Pancreas (tissue), 10 donors: ENCODE measurements at regions not wholly inside any gene's neighbourhood (a gene's known extent, or its start where the extent isn't known, plus 50 kb on each side); places are given as distances from the start of the nearest gene placed in this dataset.
"Not testable (repeated sequence)": the region's sequence is repeated elsewhere in the genome, so short reads cannot be mapped to it uniquely, and the experiment has no call there.

Source experiments
- ATAC-seq, 4 donors: fragments of 200-7000 bp; cut with Tn5 transposase; one replicate each; pipeline versions ENCODE4 v1.8.0 to v1.9.1; 2020; ENCODE audit warnings: mild to moderate bottlenecking in 4 of 4, moderate library complexity in 4 of 4
- DNase-seq, 6 donors: peaks; one replicate each; pipeline ENCODE4 v3.0.0-alpha.2; 2020
- FAIRE-seq: peaks from 2 replicates; lab custom pipeline; 2012; peaks lifted over from hg19 to GRCh38; lab: Jason Lieb, UNC
- H3K27ac ChIP-seq, 4 donors: fragments of 200-600 bp; sonication (generic); 1 replicate in 3 of 4; 2 replicates in 1 of 4; pipeline versions ENCODE4 v1.5.0 to v1.8.0; 2020
- H3K27me3 ChIP-seq, 4 donors: fragments of 200-600 bp; one replicate each; pipeline ENCODE4 v1.8.0; 2021
- H3K36me3 ChIP-seq, 3 donors: fragments of 200-600 bp; sonication (generic) in 1 of 3; one replicate each; pipeline versions ENCODE4 v1.5.0 to v1.8.0; 2020 to 2021
- H3K4me1 ChIP-seq, 3 donors: fragments of 200-600 bp; one replicate each; pipeline ENCODE4 v1.8.0; 2021
- H3K4me3 ChIP-seq, 4 donors: fragments of 200-600 bp; sonication (generic) in 2 of 4; one replicate each; pipeline versions ENCODE4 v1.5.0 to v1.8.0; 2020 to 2021
- H3K9me3 ChIP-seq, 4 donors: fragments of 200-600 bp; one replicate each; pipeline ENCODE4 v1.8.0; 2021
- WGBS, 2 donors: extraction: QIAGEN DNeasy Blood & Tissue Kit; methylation state at CpG; one replicate each; pipeline ENCODE4 v1.1.7; 2013; 5-methylcytosine and 5-hydroxymethylcytosine counted together
- intact Hi-C, 3 donors: fragments of 100-400 bp; cut with DNase I; formaldehyde crosslinking; loops; one replicate each; pipeline versions ENCODE4 v1.11.1 to v1.14.2; 2022
- TF ChIP-seq, protein P1 (sequence below), 4 donors: fragments of 200-600 bp; sonication (generic) in 3 of 4; IDR thresholded peaks; one replicate each; pipeline versions ENCODE4 v1.5.0 to v1.8.0; 2021; ENCODE audit warnings: antibody characterized with exemption in 4 of 4
- donor health status: healthy with polysubstance abuse.
- donor health status: DM: no; HTN: no; CAD: no; lungs with moderate emphysema.
- donor health status: DM: no; HTN: no; CAD: no.
- donor health status: control.
- donor health status: control.
- donor health status: Bipolar disorder and iron deficiency.
- donor health status: DM: yes; HTN: yes; CAD: no.
- donor health status: DM: no; HTN: no; CAD: no.
- donor health status: DM: no; HTN: no; CAD: no.
- donor health status: DM: yes; HTN: yes; CAD: no.

DNA sequence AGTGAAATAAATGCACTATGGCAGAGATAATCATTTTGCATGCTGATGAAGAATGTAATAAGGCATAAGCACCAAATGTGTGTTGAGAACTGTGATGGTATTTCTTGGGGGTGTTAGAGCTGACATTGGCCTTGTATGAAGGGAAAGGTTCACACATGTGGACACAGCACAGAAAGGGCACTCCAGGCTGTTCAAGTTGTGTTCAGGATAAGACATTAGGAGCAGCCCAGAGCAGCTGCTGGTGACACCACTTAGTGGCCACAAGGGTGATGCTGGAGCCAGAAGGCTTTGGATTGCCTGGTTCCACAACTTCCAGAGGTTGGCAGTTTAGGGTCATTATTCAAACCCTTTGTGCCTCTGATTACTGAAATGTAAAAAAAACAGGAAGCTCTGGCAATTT, 155.4 kb downstream of the GOLGA6L6 start:
- no peak for FAIRE-seq

DNA sequence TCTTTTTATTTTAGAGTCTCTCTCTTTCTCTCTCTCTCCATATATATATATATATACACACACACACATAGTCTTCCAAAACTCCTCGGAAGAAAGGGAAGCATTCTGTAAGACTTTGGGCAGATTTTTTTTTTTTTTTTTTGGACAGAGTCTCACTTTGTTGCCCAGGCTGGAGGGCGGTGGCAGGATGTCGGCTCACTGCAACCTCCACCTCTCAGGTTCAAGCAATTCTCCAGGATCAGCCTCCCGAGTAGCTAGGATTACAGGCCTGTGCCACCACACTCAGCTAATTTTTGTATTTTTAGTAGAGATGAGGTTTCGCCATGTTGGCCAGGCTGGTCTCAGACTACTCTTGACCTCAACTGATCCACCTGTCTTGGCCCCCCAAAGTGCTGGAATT, 161.4 kb downstream of the GOLGA6L6 start:
- WGBS, 2 donors: 42 to 64% methylated on average over 5 of the region's 5 CpGs
- H3K4me1 ChIP-seq, H3K4me3 ChIP-seq, H3K27me3 ChIP-seq, ATAC-seq, H3K36me3 ChIP-seq, FAIRE-seq, H3K9me3 ChIP-seq, intact Hi-C loops, H3K27ac ChIP-seq, DNase-seq: not testable (repeated sequence)

More for the DNA sequence above, 155.4 kb downstream of the GOLGA6L6 start:
- Histone ChIP-seq H3K9me3 (no peaks in the 10 kb centered on the region), H3K27ac (no peak overlapping the region), H3K36me3 (no peaks in the 10 kb centered on the region), H3K4me3 (no peak overlapping the region), H3K27me3 (no peaks in the 10 kb centered on the region), H3K4me1 (no peaks in the 10 kb centered on the region)
- ATAC-seq (no peak), DNase-seq (no peak)
- TF ChIP-seq, protein P1, sequence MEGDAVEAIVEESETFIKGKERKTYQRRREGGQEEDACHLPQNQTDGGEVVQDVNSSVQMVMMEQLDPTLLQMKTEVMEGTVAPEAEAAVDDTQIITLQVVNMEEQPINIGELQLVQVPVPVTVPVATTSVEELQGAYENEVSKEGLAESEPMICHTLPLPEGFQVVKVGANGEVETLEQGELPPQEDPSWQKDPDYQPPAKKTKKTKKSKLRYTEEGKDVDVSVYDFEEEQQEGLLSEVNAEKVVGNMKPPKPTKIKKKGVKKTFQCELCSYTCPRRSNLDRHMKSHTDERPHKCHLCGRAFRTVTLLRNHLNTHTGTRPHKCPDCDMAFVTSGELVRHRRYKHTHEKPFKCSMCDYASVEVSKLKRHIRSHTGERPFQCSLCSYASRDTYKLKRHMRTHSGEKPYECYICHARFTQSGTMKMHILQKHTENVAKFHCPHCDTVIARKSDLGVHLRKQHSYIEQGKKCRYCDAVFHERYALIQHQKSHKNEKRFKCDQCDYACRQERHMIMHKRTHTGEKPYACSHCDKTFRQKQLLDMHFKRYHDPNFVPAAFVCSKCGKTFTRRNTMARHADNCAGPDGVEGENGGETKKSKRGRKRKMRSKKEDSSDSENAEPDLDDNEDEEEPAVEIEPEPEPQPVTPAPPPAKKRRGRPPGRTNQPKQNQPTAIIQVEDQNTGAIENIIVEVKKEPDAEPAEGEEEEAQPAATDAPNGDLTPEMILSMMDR (IDR thresholded peaks at IDR 0.05): no peak
- intact Hi-C loops: no loop called here

DNA sequence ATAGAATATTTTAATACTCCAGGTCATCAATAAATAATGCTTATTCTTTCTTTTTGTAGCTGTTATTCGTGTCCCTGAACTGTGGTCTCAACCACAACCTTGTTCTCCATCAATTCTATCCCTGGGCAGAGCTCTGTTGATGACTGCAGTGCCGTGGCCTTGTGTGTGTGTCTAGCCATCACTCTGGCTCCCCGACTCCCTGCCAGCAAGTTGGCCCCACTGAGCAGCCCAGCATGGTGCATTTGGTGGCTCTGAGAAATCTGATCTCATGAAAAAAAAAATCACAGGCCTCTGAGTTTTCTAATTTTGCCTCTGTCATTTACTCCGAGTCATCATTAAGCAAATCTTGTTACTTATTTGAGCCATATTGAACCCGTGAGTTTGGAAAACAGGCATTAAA, 164.7 kb downstream of the GOLGA6L6 start:
- Histone ChIP-seq H3K4me1 (no peaks in the 10 kb centered on the region), H3K36me3 (no peaks in the 10 kb centered on the region), H3K27me3 (no peaks in the 10 kb centered on the region), H3K27ac (no peak overlapping the region), H3K9me3 (no peaks in the 10 kb centered on the region), H3K4me3 (no peak overlapping the region)
- intact Hi-C loops: no loop called here
- TF ChIP-seq, protein P1 (IDR thresholded peaks at IDR 0.05): no peak
- no peak for DNase-seq
- ATAC-seq: no peak
- no peak for FAIRE-seq
- 39 to 59% methylated on average over 5 of the region's 5 CpGs for WGBS, 2 donors

DNA sequence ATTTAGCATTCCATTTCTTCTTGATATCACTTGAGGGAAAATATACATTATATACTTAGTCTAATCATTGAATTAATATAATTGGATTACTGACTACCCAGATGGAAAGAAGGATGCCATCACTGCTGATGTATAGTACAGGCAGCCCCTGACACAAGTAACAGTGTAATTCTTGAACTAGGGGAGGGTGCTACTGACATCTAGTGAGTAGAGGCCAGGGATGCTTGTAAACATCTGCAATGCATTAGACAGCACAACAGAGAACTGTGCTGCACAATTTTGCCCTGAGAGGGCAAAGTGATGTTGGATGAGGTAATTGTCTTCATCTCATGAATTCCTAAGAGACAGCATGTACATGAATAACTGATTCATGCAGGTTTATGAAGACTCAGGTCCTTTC, 169.2 kb downstream of the GOLGA6L6 start:
- H3K4me3 ChIP-seq, H3K27me3 ChIP-seq, DNase-seq, H3K36me3 ChIP-seq, intact Hi-C loops, H3K4me1 ChIP-seq, H3K9me3 ChIP-seq, ATAC-seq, FAIRE-seq, H3K27ac ChIP-seq: not testable (repeated sequence)

DNA sequence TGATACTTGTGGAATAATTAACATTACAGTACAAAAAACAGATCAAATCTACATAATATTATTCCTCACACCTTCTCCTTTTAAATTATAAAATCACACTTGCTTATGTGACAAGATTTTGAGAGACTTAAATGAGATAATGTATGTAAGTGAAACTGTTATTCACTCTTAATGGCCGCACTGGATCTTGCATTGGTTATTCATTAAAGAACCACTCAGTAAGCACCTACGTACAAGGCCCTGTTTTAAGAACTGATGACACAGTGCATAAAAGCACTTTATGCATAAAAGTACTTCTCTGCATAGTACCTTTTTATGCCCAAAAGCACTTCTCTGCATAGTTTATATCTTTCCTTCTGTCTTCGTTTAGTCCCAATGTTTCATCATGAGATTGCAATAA, 172.1 kb downstream of the GOLGA6L6 start:
- H3K4me1 ChIP-seq: no peaks in the 10 kb centered on the region
- H3K27me3 ChIP-seq: peaks cover 0 to 6% (median 0%) of the 10 kb centered on the region in 4 donors
- H3K27ac ChIP-seq: no peak overlapping the region
- intact Hi-C loops: no loop called here
- TF ChIP-seq, protein P1 (IDR thresholded peaks at IDR 0.05): no peak
- WGBS, 2 donors: 39 to 67% methylated on average over 3 of the region's 3 CpGs
- ATAC-seq (no peak), DNase-seq (no peak), FAIRE-seq (no peak)
- no peaks in the 10 kb centered on the region for H3K36me3 ChIP-seq
- no peaks in the 10 kb centered on the region for H3K9me3 ChIP-seq
- H3K4me3 ChIP-seq: no peak overlapping the region

DNA sequence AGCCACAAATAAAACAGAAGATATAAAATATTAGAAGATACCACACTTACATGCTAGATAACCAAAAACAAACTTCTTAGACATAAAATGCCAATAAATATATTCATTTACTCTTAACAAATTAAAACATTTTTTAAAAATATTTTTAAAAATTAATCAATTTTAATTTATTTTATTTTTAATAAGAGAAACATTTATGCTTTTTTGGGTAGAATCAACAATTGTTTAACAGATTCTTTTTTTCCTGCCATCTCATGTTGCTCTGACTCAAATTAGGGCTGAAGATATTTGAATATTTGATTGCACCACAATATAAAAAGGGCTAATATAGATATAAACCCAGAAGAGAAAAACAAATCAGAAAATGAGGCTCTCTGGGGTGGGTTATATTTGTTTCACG, 172.6 kb downstream of the GOLGA6L6 start:
- H3K36me3 ChIP-seq: no peaks in the 10 kb centered on the region
- H3K27ac ChIP-seq: no peak overlapping the region
- WGBS, 2 donors: 31 to 32% methylated on average over 1 of the region's 1 CpG
- TF ChIP-seq, protein P1 (IDR thresholded peaks at IDR 0.05): no peak
- no peak for ATAC-seq
- FAIRE-seq: no peak
- H3K27me3 ChIP-seq: peaks cover 0 to 6% (median 0%) of the 10 kb centered on the region in 4 donors
- no peak for DNase-seq
- H3K9me3 ChIP-seq: no peaks in the 10 kb centered on the region
- intact Hi-C loops: no loop called here
- H3K4me1 ChIP-seq: no peaks in the 10 kb centered on the region
- H3K4me3 ChIP-seq: no peak overlapping the region
